Keratinocyte (primary cell): ENCODE measurements at regions not wholly inside any gene's neighbourhood (a gene's known extent, or its start where the extent isn't known, plus 50 kb on each side); places are given as distances from the start of the nearest gene placed in this dataset.

ENCODE experiments used
- DNase-seq: peaks from one replicate; pipeline ENCODE4 v3.0.0-alpha.2; 2011; ENCODE audit warnings: low read depth, missing footprints, low spot score
- FAIRE-seq: peaks from 2 replicates; lab custom pipeline; 2011; peaks lifted over from hg19 to GRCh38; lab: Jason Lieb, UNC
- H2AFZ ChIP-seq: 2 replicates; pipeline ENCODE4 v1.6.0; 2012; ENCODE audit warnings: low read length, control low read depth, inconsistent platforms; ENCODE audit not compliant: control insufficient read depth
- H3K27ac ChIP-seq: 2 replicates; pipeline ENCODE4 v1.5.1; 2011; ENCODE audit warnings: low read length; ENCODE audit not compliant: control insufficient read depth, insufficient read depth
- H3K27me3 ChIP-seq: 3 replicates; pipeline ENCODE4 v1.6.0; 2011; ENCODE audit warnings: low read length; ENCODE audit not compliant: control insufficient read depth, insufficient read depth; ENCODE audit errors: extremely low read depth
- H3K36me3 ChIP-seq, 2 experiments: 2 replicates in 1 of 2; 3 replicates in 1 of 2; pipeline ENCODE4 v1.5.1; 2011; ENCODE audit warnings: low read length in 2 of 2, mild to moderate bottlenecking in 1 of 2; ENCODE audit not compliant: control insufficient read depth in 2 of 2, insufficient read depth in 2 of 2; ENCODE audit errors: extremely low read depth in 1 of 2
- H3K4me1 ChIP-seq: 3 replicates; pipeline ENCODE4 v1.5.1; 2011; ENCODE audit warnings: low read length; ENCODE audit not compliant: control insufficient read depth, insufficient read depth; ENCODE audit errors: extremely low read depth
- H3K4me2 ChIP-seq: 3 replicates; pipeline ENCODE4 v1.6.0; 2011; ENCODE audit warnings: low read depth, low read length; ENCODE audit not compliant: control insufficient read depth, insufficient read depth; ENCODE audit errors: extremely low read depth
- H3K4me3 ChIP-seq, 3 experiments: fragments of 200-600 bp in 1 of 3; sonication (generic) in 1 of 3; 2 replicates in 2 of 3; 3 replicates in 1 of 3; pipeline ENCODE4 v1.5.1; 2011 to 2016; ENCODE audit warnings: low read length in 3 of 3, mild to moderate bottlenecking in 3 of 3, control low read depth in 2 of 3, inconsistent platforms in 1 of 3, low read depth in 1 of 3, mixed read lengths in 1 of 3, mixed run types in 1 of 3, moderate library complexity in 1 of 3; ENCODE audit not compliant: control insufficient read depth in 2 of 3, insufficient read depth in 2 of 3; ENCODE audit errors: extremely low read depth in 1 of 3
- H3K79me2 ChIP-seq: 2 replicates; pipeline ENCODE4 v1.6.0; 2012; ENCODE audit warnings: low read length; ENCODE audit not compliant: control insufficient read depth, insufficient read depth
- H3K9ac ChIP-seq: 3 replicates; pipeline ENCODE4 v1.6.0; 2011; ENCODE audit warnings: low read length; ENCODE audit not compliant: control insufficient read depth, insufficient read depth; ENCODE audit errors: extremely low read depth
- H3K9me1 ChIP-seq: 3 replicates; pipeline ENCODE4 v1.6.0; 2011; ENCODE audit warnings: low read length; ENCODE audit not compliant: control insufficient read depth, insufficient read depth; ENCODE audit errors: extremely low read depth
- H3K9me3 ChIP-seq: 2 replicates; pipeline ENCODE4 v1.5.1; 2012; ENCODE audit warnings: low read depth, low read length; ENCODE audit not compliant: control insufficient read depth
- H4K20me1 ChIP-seq: 3 replicates; pipeline ENCODE4 v1.6.0; 2011; ENCODE audit warnings: low read length; ENCODE audit not compliant: control insufficient read depth, insufficient read depth; ENCODE audit errors: extremely low read depth
- EZH2 ChIP-seq: IDR thresholded peaks from one replicate; pipeline ENCODE4 v1.6.1; 2012; ENCODE audit warnings: inconsistent platforms, mild to moderate bottlenecking, low read length, moderate library complexity
- dilution Hi-C: fragments of 300-500 bp; cut with MboI; formaldehyde crosslinking; loops from one replicate; pipeline ENCODE4 v1.7.0; 2020; ENCODE audit warnings: low sequenced_read_pairs; ENCODE audit not compliant: extremely low pct_ligation_motif_present
- TF ChIP-seq, protein P1 (sequence below), 3 experiments: IDR thresholded peaks in 1 of 3; conservative IDR thresholded peaks in 1 of 3; optimal IDR thresholded peaks in 1 of 3; 2 replicates in 2 of 3; 3 replicates in 1 of 3; pipeline versions ENCODE3 to v1.5.1; 2011; ENCODE audit warnings: low read length in 3 of 3, mild to moderate bottlenecking in 3 of 3, moderate library complexity in 2 of 3, control low read depth in 1 of 3, inconsistent platforms in 1 of 3; ENCODE audit not compliant: insufficient read depth in 2 of 3; ENCODE audit errors: extremely low read depth in 1 of 3

DNA sequence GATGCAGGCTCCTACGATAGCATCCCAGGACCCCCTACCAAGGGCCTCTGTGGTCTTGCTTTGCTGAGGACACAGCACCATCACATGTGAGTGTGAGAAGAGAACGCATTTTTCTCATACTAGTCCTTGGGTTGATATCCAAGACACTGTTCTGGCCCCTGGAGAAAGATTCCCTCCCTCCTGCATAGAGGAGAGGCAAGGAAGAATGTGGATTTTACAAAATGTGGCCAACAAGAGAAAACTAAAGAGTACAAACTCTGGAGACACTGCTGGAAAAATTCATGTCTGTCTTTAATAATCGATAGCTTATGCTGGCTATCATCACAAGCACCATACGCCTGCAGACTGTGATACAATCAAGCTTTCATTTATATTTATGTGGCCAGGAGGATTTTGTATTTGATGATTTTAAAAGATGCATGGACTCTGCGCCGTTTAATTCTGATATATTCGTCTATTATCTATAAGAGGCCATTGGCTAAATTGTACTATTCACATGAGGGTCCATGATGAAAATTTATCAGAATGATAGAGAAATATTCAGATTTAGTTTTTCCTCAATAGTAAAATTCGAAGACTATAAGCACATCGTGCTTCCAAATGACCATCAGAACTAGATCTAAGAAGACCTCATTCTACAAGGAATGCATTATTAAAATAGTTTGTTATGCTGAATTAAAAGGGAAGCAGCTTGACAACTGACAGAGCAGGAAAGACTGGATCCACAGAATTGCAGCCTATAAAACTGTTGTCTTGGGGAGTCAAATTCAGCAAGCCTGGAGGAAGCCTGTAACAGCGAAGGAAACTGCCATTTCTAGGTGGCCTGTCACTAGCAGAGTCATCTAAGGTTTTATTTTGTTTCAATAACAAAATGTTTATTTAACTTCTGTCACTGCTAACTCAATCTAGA, 578.7 kb downstream of the DIAPH3 start:
- no peak for FAIRE-seq
- H3K36me3 ChIP-seq, result no peaks in the 10 kb centered on the region
- no peak for DNase-seq
- no peak overlapping the region for H3K4me2 ChIP-seq
- no peaks in the 10 kb centered on the region for H3K9me3 ChIP-seq
- TF ChIP-seq EZH2, result no peak
- H3K79me2 ChIP-seq, result no peaks in the 10 kb centered on the region
- dilution Hi-C loops, result no loop called here
- H3K27me3 ChIP-seq, result no peaks in the 10 kb centered on the region
- H3K27ac ChIP-seq, result no peak overlapping the region
- H2AFZ ChIP-seq, result no peak overlapping the region
- no peak overlapping the region for H3K4me3 ChIP-seq
- no peak overlapping the region for H3K9ac ChIP-seq
- no peaks in the 10 kb centered on the region for H3K4me1 ChIP-seq
- no peaks in the 10 kb centered on the region for H3K9me1 ChIP-seq
- H4K20me1 ChIP-seq, result no peaks in the 10 kb centered on the region

DNA sequence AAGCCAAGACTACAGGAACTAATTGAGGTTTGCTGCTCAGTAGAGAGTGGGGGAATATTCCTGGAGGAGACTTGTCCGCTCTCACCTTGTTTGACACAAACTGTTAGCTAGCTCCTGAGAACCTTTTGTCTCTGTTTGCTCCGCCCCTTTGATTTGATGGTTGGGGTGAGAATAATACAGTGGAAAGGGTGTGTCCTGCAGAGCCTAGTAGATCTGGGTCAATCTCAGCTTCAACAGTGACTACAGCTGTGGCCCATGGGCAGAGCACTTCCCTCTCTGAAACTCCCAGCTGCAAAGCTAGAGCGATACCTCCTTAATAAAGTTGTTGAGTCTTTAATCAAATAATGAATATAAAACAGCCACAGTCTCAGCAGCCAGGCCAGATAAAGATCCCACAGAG, 576.7 kb downstream of the DIAPH3 start:
- Histone ChIP-seq H4K20me1 (no peaks in the 10 kb centered on the region), H3K9me1 (no peaks in the 10 kb centered on the region), H3K27me3 (no peaks in the 10 kb centered on the region), H3K36me3 (no peaks in the 10 kb centered on the region), H3K9ac (no peak overlapping the region), H3K4me1 (no peaks in the 10 kb centered on the region), H2AFZ (no peak overlapping the region), H3K4me3 (no peak overlapping the region), H3K27ac (no peak overlapping the region), H3K79me2 (no peaks in the 10 kb centered on the region), H3K4me2 (no peak overlapping the region), H3K9me3 (no peaks in the 10 kb centered on the region)
- TF ChIP-seq EZH2, result no peak
- TF ChIP-seq, protein P1, sequence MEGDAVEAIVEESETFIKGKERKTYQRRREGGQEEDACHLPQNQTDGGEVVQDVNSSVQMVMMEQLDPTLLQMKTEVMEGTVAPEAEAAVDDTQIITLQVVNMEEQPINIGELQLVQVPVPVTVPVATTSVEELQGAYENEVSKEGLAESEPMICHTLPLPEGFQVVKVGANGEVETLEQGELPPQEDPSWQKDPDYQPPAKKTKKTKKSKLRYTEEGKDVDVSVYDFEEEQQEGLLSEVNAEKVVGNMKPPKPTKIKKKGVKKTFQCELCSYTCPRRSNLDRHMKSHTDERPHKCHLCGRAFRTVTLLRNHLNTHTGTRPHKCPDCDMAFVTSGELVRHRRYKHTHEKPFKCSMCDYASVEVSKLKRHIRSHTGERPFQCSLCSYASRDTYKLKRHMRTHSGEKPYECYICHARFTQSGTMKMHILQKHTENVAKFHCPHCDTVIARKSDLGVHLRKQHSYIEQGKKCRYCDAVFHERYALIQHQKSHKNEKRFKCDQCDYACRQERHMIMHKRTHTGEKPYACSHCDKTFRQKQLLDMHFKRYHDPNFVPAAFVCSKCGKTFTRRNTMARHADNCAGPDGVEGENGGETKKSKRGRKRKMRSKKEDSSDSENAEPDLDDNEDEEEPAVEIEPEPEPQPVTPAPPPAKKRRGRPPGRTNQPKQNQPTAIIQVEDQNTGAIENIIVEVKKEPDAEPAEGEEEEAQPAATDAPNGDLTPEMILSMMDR (optimal IDR thresholded peaks at IDR 0.05 in 1 of 3, IDR thresholded peaks at IDR 0.05 in 1 of 3, conservative IDR thresholded peaks at IDR 0.05 in 1 of 3; ENCODE audit: extremely low read depth in 1 of 3, insufficient read depth in 2 of 3, low read length in 3 of 3), result no peak
- DNase-seq, result no peak
- dilution Hi-C loops, result no loop called here
- no peak for FAIRE-seq
